ENCODE measurements at regions not wholly inside any gene's neighbourhood (a gene's known extent, or its start where the extent isn't known, plus 50 kb on each side); places are given as distances from the start of the nearest gene placed in this dataset.

- no peak for TF ChIP-seq EZH2 (IDR thresholded peaks at IDR 0.05; ENCODE audit: insufficient read depth, poor library complexity, severe bottlenecking)
- TF ChIP-seq EZH2phosphoT487 (IDR thresholded peaks at IDR 0.05; ENCODE audit: insufficient read depth, low read depth) = no peak
Observed at GRCh38 chr16:59013930-59014329, 279.8 kb upstream of the GOT2 start.
